ENCODE measurements at regions not wholly inside any gene's neighbourhood (a gene's known extent, or its start where the extent isn't known, plus 50 kb on each side); places are given as distances from the start of the nearest gene placed in this dataset.

- TF ChIP-seq CTCF (IDR thresholded peaks at IDR 0.05 in 2 of 3, conservative IDR thresholded peaks at IDR 0.05 in 1 of 3; ENCODE audit: borderline replicate concordance in 1 of 3, insufficient read depth in 1 of 3, low read depth in 2 of 3, low read length in 2 of 3), result no peak
- TF ChIP-seq REST (IDR thresholded peaks at IDR 0.05; ENCODE audit: low read depth), result no peak
- no peak for TF ChIP-seq SIN3A (IDR thresholded peaks at IDR 0.05; ENCODE audit: low read depth)
- no peak for TF ChIP-seq CEBPB (IDR thresholded peaks at IDR 0.05; ENCODE audit: low read depth)
- no peak for TF ChIP-seq EZH2 (IDR thresholded peaks at IDR 0.05)
- no peak for TF ChIP-seq SRF (IDR thresholded peaks at IDR 0.05; ENCODE audit: low read depth)
- TF ChIP-seq ZFX (IDR thresholded peaks at IDR 0.05), result no peak
- TF ChIP-seq POLR2A (IDR thresholded peaks at IDR 0.05; ENCODE audit: borderline replicate concordance, extremely low read depth, insufficient read depth, insufficient read length), result no peak
- no peak for TF ChIP-seq FOSL1 (IDR thresholded peaks at IDR 0.05; ENCODE audit: low read depth)
These were observed 1524.9 kb downstream of the BRD1 start for GRCh38 chr22:48302657-48303368.
